HEK293 (cell line): ENCODE measurements at regions not wholly inside any gene's neighbourhood (a gene's known extent, or its start where the extent isn't known, plus 50 kb on each side); places are given as distances from the start of the nearest gene placed in this dataset.

Experiments used
- CTCF ChIA-PET: fragments of 350-600 bp; formaldehyde crosslinking; extraction: SDS; loops from one replicate; lab custom pipeline; 2021; ENCODE audit warnings: antibody characterized with exemption; lab: Yijun Ruan, JAX
- POLR2A ChIA-PET: fragments of 300-600 bp; formaldehyde crosslinking; extraction: SDS; loops from one replicate; lab custom pipeline; 2020; ENCODE audit warnings: antibody characterized with exemption, inconsistent platforms; lab: Yijun Ruan, JAX
- H3K27ac ChIP-seq: fragments of 200-500 bp; sonication (Bioruptor generic); 2 replicates; pipeline ENCODE4 v1.5.1; 2014; ENCODE audit warnings: low read depth, low read length, control low read depth, inconsistent platforms; ENCODE audit errors: extremely low read depth
- H3K36me3 ChIP-seq, 2 experiments: fragments of 200-500 bp in 1 of 2; sonication (Bioruptor generic) in 1 of 2; 1 replicate in 1 of 2; 2 replicates in 1 of 2; pipeline ENCODE4 v1.5.1; 2014 to 2017; ENCODE audit warnings: inconsistent platforms in 2 of 2, low read length in 2 of 2; ENCODE audit not compliant: control insufficient read depth in 2 of 2, insufficient read depth in 1 of 2
- H3K4me1 ChIP-seq: fragments of 200-500 bp; sonication (Bioruptor generic); 2 replicates; pipeline ENCODE4 v1.5.1; 2014; ENCODE audit warnings: mild to moderate bottlenecking, low read length, inconsistent platforms; ENCODE audit not compliant: control insufficient read depth, insufficient read depth
- H3K4me3 ChIP-seq: 2 replicates; pipeline ENCODE4 v1.5.1; 2011; ENCODE audit warnings: low read depth, mild to moderate bottlenecking, control low read depth, low read length, moderate library complexity
- H3K9me3 ChIP-seq: fragments of 200-500 bp; sonication (Bioruptor generic); 2 replicates; pipeline ENCODE4 v1.5.1; 2014; ENCODE audit warnings: low read depth, low read length, inconsistent platforms; ENCODE audit not compliant: control insufficient read depth, insufficient read depth
- BCL11A ChIP-seq: fragments of 450-650 bp; formaldehyde crosslinking; IDR thresholded peaks from 2 replicates; pipeline ENCODE4 v1.5.1; 2016; ENCODE audit warnings: low read depth, missing biosample characterization, missing genetic modification characterization
- GLIS2 ChIP-seq: fragments of 450-650 bp; formaldehyde crosslinking; IDR thresholded peaks from 2 replicates; pipeline ENCODE4 v1.5.1; 2016; ENCODE audit warnings: missing biosample characterization, missing genetic modification characterization
- KLF10 ChIP-seq: fragments of 450-650 bp; IDR thresholded peaks from 2 replicates; pipeline ENCODE4 v1.5.1; 2018; ENCODE audit warnings: missing biosample characterization, mild to moderate bottlenecking, missing genetic modification characterization
- KLF17 ChIP-seq: fragments of 450-650 bp; formaldehyde crosslinking; IDR thresholded peaks from 2 replicates; pipeline ENCODE4 v1.5.1; 2016; ENCODE audit warnings: missing biosample characterization, missing genetic modification characterization
- ZBTB44 ChIP-seq: fragments of 450-650 bp; IDR thresholded peaks from 2 replicates; pipeline ENCODE4 v1.5.1; 2018; ENCODE audit warnings: missing biosample characterization, mild to moderate bottlenecking, missing genetic modification characterization
- ZEB2 ChIP-seq: fragments of 450-650 bp; formaldehyde crosslinking; IDR thresholded peaks from 2 replicates; pipeline ENCODE4 v1.5.1; 2016; ENCODE audit warnings: missing biosample characterization, missing genetic modification characterization
- ZNF146 ChIP-seq: fragments of 450-650 bp; formaldehyde crosslinking; IDR thresholded peaks from 2 replicates; pipeline ENCODE4 v1.5.1; 2016; ENCODE audit warnings: missing biosample characterization, missing genetic modification characterization
- ZNF214 ChIP-seq: fragments of 450-650 bp; formaldehyde crosslinking; IDR thresholded peaks from 2 replicates; pipeline ENCODE4 v1.5.1; 2017; ENCODE audit warnings: missing biosample characterization, mild to moderate bottlenecking, missing genetic modification characterization, borderline replicate concordance
- ZNF266 ChIP-seq: fragments of 450-650 bp; formaldehyde crosslinking; IDR thresholded peaks from 2 replicates; pipeline ENCODE4 v1.5.1; 2016; ENCODE audit warnings: missing biosample characterization, missing genetic modification characterization, low read depth
- ZNF280D ChIP-seq: fragments of 450-650 bp; formaldehyde crosslinking; IDR thresholded peaks from 2 replicates; pipeline ENCODE4 v1.5.1; 2016; ENCODE audit warnings: missing biosample characterization, missing genetic modification characterization
- ZNF335 ChIP-seq: fragments of 450-650 bp; formaldehyde crosslinking; conservative IDR thresholded peaks from 2 replicates; pipeline ENCODE4 v1.5.1; 2016; ENCODE audit warnings: missing biosample characterization, missing genetic modification characterization
- ZNF776 ChIP-seq: fragments of 450-650 bp; formaldehyde crosslinking; IDR thresholded peaks from 2 replicates; pipeline ENCODE4 v1.5.0; 2017; ENCODE audit warnings: missing biosample characterization, missing genetic modification characterization, borderline replicate concordance
- TF ChIP-seq, protein P1 (sequence below): fragments of 450-650 bp; formaldehyde crosslinking; IDR thresholded peaks from 2 replicates; pipeline ENCODE4 v1.5.1; 2016; ENCODE audit warnings: missing biosample characterization, missing genetic modification characterization
- TF ChIP-seq, protein P2 (sequence below): fragments of 450-650 bp; formaldehyde crosslinking; IDR thresholded peaks from 2 replicates; pipeline ENCODE4 v1.5.1; 2016; ENCODE audit warnings: missing biosample characterization, missing genetic modification characterization

DNA sequence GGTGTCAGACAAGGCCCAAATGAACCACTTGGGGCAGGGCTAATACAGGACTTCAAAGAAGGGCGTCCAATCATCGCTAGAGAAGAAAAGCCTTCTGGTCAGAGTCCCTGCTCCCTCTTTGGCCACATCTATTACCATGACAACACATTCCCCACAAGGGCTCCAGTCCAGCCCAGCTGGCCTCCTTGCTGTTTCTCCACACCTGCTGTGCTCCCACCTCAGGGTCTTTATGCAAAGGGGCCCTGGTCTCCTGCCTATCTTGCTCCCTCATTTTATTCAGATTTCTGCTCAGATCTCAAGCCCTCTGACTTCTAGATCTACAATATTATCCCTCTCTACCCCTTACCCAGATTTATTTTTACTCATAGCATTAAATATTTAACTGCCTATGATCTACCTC lies 58.0 kb upstream of the KIRREL3 start (continued):
- TF ChIP-seq ZBTB44 (tag by site-specific recombination): no peak
- TF ChIP-seq, all 188 proteins: peak for 0

DNA sequence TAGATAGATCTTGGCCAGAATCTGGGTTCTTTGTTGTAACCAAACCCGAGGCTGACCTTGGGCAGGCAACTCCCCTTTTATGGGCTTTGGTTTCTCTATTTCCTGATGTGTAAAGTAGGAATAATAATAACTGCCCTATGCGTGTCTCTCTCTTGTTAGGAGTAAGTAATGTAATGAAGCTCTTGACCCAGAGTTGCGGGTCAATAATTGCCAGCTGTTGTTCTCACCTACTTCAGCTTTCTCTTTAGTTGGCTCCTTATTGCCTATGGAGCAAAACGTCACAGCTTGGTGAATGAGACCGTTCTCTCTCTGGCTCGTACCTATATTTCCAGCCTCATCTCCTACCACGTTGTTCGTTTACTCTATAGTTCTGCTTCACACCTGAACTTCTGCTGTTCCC lies 56.6 kb upstream of the KIRREL3 start:
- POLR2A ChIA-PET: no interaction called here
- Histone ChIP-seq H3K4me1 (no peaks in the 10 kb centered on the region), H3K9me3 (no peaks in the 10 kb centered on the region), H3K4me3 (no peak overlapping the region), H3K27ac (no peak overlapping the region), H3K36me3 (no peaks in the 10 kb centered on the region)
- TF ChIP-seq ZNF776 (tag by site-specific recombination): no peak
- no peak for TF ChIP-seq ZNF280D (tag by site-specific recombination)
- TF ChIP-seq ZEB2 (tag by site-specific recombination): no peak
- no peak for TF ChIP-seq BCL11A (tag by site-specific recombination)
- TF ChIP-seq GLIS2 (tag by site-specific recombination): no peak
- TF ChIP-seq, protein P1, sequence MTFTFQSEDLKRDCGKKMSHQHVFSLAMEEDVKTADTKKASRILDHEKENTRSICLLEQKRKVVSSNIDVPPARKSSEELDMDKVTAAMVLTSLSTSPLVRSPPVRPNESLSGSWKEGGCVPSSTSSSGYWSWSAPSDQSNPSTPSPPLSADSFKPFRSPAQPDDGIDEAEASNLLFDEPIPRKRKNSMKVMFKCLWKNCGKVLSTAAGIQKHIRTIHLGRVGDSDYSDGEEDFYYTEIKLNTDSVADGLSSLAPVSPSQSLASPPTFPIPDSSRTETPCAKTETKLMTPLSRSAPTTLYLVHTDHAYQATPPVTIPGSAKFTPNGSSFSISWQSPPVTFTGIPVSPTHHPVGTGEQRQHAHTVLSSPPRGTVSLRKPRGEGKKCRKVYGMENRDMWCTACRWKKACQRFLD (tag by site-specific recombination): no peak
- no peak for TF ChIP-seq ZNF266 (tag by site-specific recombination)
- TF ChIP-seq ZNF214 (tag by site-specific recombination): no peak
- TF ChIP-seq ZNF335 (tag by site-specific recombination): no peak
- TF ChIP-seq, protein P2, sequence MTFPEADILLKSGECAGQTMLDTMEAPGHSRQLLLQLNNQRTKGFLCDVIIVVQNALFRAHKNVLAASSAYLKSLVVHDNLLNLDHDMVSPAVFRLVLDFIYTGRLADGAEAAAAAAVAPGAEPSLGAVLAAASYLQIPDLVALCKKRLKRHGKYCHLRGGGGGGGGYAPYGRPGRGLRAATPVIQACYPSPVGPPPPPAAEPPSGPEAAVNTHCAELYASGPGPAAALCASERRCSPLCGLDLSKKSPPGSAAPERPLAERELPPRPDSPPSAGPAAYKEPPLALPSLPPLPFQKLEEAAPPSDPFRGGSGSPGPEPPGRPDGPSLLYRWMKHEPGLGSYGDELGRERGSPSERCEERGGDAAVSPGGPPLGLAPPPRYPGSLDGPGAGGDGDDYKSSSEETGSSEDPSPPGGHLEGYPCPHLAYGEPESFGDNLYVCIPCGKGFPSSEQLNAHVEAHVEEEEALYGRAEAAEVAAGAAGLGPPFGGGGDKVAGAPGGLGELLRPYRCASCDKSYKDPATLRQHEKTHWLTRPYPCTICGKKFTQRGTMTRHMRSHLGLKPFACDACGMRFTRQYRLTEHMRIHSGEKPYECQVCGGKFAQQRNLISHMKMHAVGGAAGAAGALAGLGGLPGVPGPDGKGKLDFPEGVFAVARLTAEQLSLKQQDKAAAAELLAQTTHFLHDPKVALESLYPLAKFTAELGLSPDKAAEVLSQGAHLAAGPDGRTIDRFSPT (tag by site-specific recombination): no peak
- TF ChIP-seq KLF17 (tag by site-specific recombination): no peak
- no peak for TF ChIP-seq ZNF146 (tag by site-specific recombination)
- no peak for TF ChIP-seq KLF10 (tag by site-specific recombination)
- CTCF ChIA-PET: no interaction called here
